SK-N-SH treated with all-trans-retinoic acid at 6 μM for 48 hours (cell line): ENCODE measurements at regions not wholly inside any gene's neighbourhood (a gene's known extent, or its start where the extent isn't known, plus 50 kb on each side); places are given as distances from the start of the nearest gene placed in this dataset.

Source experiments
- ATAC-seq: fragments of 200-7000 bp; cut with Tn5 transposase; 3 replicates; pipeline ENCODE4 v1.9.1; 2020; ENCODE audit warnings: mild to moderate bottlenecking, moderate library complexity
- ARNTL ChIP-seq: fragments of 450-650 bp; formaldehyde crosslinking; IDR thresholded peaks from 2 replicates; pipeline ENCODE4 v1.5.0; 2020; ENCODE audit warnings: low read depth, mild to moderate bottlenecking, moderate library complexity, borderline replicate concordance
- BACH2 ChIP-seq: fragments of 250-450 bp; sonication (Bioruptor Pico); IDR thresholded peaks from 2 replicates; pipeline ENCODE4 v1.9.0; 2021; ENCODE audit warnings: mild to moderate bottlenecking, borderline replicate concordance
- CREB5 ChIP-seq: fragments of 250-450 bp; sonication (Bioruptor Pico); IDR thresholded peaks from 2 replicates; pipeline ENCODE4 v1.5.1; 2020; ENCODE audit warnings: low read depth, mild to moderate bottlenecking, moderate library complexity
- ESRRG ChIP-seq: fragments of 250-450 bp; sonication (Bioruptor Pico); IDR thresholded peaks from 2 replicates; pipeline ENCODE4 v1.6.1; 2021; ENCODE audit warnings: mild to moderate bottlenecking
- GLIS3 ChIP-seq: fragments of 250-450 bp; sonication (Bioruptor Pico); IDR thresholded peaks from 2 replicates; pipeline ENCODE4 v1.5.0; 2020; ENCODE audit warnings: mild to moderate bottlenecking, moderate library complexity
- OSR1 ChIP-seq: fragments of 250-450 bp; sonication (Bioruptor Pico); IDR thresholded peaks from 2 replicates; pipeline ENCODE4 v1.8.0; 2022; ENCODE audit warnings: moderate library complexity, mild to moderate bottlenecking, inconsistent platforms
- RARB ChIP-seq: fragments of 250-450 bp; sonication (Bioruptor Pico); IDR thresholded peaks from 2 replicates; pipeline ENCODE4 v1.8.0; 2021; ENCODE audit warnings: mild to moderate bottlenecking, moderate library complexity
- SNAI2 ChIP-seq: fragments of 250-450 bp; sonication (Bioruptor Pico); IDR thresholded peaks from 2 replicates; pipeline ENCODE4 v1.5.0; 2020; ENCODE audit warnings: mild to moderate bottlenecking, moderate library complexity
- TOX ChIP-seq: fragments of 250-450 bp; sonication (Bioruptor Pico); IDR thresholded peaks from 2 replicates; pipeline ENCODE4 v1.8.0; 2021; ENCODE audit warnings: mild to moderate bottlenecking, moderate library complexity, borderline replicate concordance
- ZFP3 ChIP-seq: fragments of 250-450 bp; sonication (Bioruptor Pico); IDR thresholded peaks from 2 replicates; pipeline ENCODE4 v1.5.0; 2020; ENCODE audit warnings: mild to moderate bottlenecking, moderate library complexity
- ZFP30 ChIP-seq: fragments of 450-650 bp; formaldehyde crosslinking; IDR thresholded peaks from 2 replicates; pipeline ENCODE4 v1.5.0; 2022; ENCODE audit warnings: mild to moderate bottlenecking, moderate library complexity
- ZNF70 ChIP-seq: fragments of 450-650 bp; formaldehyde crosslinking; IDR thresholded peaks from 2 replicates; pipeline ENCODE4 v1.5.0; 2020; ENCODE audit warnings: mild to moderate bottlenecking, moderate library complexity
- TF ChIP-seq, protein P1 (sequence below): fragments of 250-450 bp; sonication (Bioruptor Pico); IDR thresholded peaks from 2 replicates; pipeline ENCODE4 v1.8.0; 2020; ENCODE audit warnings: mild to moderate bottlenecking, moderate library complexity, borderline replicate concordance
- TF ChIP-seq, protein P2 (sequence below): fragments of 250-450 bp; sonication (Bioruptor Pico); IDR thresholded peaks from 2 replicates; pipeline ENCODE4 v1.8.0; 2021; ENCODE audit warnings: low read depth, mild to moderate bottlenecking, moderate library complexity, borderline replicate concordance
- TF ChIP-seq, protein P3 (sequence below): fragments of 250-450 bp; sonication (Bioruptor Pico); IDR thresholded peaks from 2 replicates; pipeline ENCODE4 v1.5.0; 2020; ENCODE audit warnings: mild to moderate bottlenecking, moderate library complexity
- TF ChIP-seq, protein P4 (sequence below): fragments of 250-450 bp; sonication (Bioruptor Pico); IDR thresholded peaks from 2 replicates; pipeline ENCODE4 v1.5.1; 2021; ENCODE audit warnings: mild to moderate bottlenecking, moderate library complexity

DNA sequence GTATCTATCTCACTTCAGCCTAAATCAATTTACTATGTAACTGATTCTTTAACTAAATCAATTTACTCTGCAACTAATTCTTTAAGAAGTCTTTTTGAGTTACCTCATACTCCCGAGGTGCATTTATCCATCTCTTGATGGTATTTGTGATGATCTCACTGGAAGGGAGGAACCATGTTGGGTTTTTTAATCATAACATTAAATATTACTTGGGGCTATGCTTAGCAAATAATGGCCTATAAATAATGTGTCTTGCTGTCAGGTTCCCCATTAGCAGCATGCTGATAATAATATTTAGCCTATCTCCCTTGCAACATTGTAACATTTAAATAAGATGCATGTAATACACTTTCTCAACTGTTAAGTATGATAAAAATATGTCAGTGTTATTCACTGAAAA lies 411.3 kb downstream of the SLITRK1 start:
- no peak for ATAC-seq
- TF ChIP-seq, protein P1, sequence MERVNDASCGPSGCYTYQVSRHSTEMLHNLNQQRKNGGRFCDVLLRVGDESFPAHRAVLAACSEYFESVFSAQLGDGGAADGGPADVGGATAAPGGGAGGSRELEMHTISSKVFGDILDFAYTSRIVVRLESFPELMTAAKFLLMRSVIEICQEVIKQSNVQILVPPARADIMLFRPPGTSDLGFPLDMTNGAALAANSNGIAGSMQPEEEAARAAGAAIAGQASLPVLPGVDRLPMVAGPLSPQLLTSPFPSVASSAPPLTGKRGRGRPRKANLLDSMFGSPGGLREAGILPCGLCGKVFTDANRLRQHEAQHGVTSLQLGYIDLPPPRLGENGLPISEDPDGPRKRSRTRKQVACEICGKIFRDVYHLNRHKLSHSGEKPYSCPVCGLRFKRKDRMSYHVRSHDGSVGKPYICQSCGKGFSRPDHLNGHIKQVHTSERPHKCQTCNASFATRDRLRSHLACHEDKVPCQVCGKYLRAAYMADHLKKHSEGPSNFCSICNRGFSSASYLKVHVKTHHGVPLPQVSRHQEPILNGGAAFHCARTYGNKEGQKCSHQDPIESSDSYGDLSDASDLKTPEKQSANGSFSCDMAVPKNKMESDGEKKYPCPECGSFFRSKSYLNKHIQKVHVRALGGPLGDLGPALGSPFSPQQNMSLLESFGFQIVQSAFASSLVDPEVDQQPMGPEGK: no peak
- TF ChIP-seq, protein P2, sequence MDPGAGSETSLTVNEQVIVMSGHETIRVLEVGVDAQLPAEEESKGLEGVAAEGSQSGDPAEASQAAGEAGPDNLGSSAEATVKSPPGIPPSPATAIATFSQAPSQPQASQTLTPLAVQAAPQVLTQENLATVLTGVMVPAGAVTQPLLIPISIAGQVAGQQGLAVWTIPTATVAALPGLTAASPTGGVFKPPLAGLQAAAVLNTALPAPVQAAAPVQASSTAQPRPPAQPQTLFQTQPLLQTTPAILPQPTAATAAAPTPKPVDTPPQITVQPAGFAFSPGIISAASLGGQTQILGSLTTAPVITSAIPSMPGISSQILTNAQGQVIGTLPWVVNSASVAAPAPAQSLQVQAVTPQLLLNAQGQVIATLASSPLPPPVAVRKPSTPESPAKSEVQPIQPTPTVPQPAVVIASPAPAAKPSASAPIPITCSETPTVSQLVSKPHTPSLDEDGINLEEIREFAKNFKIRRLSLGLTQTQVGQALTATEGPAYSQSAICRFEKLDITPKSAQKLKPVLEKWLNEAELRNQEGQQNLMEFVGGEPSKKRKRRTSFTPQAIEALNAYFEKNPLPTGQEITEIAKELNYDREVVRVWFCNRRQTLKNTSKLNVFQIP (CRISPR knock-in tag): no peak
- no peak for TF ChIP-seq ARNTL (CRISPR knock-in tag)
- TF ChIP-seq SNAI2 (CRISPR knock-in tag): no peak
- TF ChIP-seq ESRRG (CRISPR knock-in tag): no peak

- no peak for ATAC-seq
- TF ChIP-seq, protein P3, sequence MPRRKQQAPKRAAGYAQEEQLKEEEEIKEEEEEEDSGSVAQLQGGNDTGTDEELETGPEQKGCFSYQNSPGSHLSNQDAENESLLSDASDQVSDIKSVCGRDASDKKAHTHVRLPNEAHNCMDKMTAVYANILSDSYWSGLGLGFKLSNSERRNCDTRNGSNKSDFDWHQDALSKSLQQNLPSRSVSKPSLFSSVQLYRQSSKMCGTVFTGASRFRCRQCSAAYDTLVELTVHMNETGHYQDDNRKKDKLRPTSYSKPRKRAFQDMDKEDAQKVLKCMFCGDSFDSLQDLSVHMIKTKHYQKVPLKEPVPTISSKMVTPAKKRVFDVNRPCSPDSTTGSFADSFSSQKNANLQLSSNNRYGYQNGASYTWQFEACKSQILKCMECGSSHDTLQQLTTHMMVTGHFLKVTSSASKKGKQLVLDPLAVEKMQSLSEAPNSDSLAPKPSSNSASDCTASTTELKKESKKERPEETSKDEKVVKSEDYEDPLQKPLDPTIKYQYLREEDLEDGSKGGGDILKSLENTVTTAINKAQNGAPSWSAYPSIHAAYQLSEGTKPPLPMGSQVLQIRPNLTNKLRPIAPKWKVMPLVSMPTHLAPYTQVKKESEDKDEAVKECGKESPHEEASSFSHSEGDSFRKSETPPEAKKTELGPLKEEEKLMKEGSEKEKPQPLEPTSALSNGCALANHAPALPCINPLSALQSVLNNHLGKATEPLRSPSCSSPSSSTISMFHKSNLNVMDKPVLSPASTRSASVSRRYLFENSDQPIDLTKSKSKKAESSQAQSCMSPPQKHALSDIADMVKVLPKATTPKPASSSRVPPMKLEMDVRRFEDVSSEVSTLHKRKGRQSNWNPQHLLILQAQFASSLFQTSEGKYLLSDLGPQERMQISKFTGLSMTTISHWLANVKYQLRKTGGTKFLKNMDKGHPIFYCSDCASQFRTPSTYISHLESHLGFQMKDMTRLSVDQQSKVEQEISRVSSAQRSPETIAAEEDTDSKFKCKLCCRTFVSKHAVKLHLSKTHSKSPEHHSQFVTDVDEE (CRISPR knock-in tag): no peak
- TF ChIP-seq RARB (CRISPR knock-in tag) (no peak), ZFP3 (CRISPR knock-in tag) (no peak), OSR1 (CRISPR knock-in tag) (no peak), ZNF70 (CRISPR knock-in tag) (no peak)
Observed at GRCh38 chr13:83470133-83470797, 412.0 kb downstream of the SLITRK1 start.

DNA sequence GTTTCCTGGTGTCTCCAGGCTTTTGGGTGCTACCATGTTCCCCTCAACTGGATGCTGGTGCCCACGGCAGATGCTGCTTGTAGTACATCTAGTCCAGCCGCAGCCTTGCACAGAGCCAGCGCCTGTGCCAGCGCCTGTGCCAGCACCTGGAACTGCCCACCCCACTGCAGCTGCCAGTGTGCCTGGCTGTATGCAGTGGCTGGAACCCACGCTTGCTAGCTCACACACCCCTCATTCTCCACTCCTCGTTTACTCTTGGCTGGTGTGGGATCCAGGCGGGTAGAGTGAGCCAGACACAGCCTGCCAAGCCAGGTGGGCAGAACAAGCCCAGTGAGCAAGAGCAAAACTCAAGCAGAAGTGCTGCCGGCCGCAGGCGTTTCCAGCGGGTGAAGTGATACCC lies 428.6 kb downstream of the SLITRK1 start:
- no peak for ATAC-seq
- TF ChIP-seq TOX (no peak), CREB5 (CRISPR knock-in tag) (no peak), ZFP30 (CRISPR knock-in tag) (no peak)

DNA sequence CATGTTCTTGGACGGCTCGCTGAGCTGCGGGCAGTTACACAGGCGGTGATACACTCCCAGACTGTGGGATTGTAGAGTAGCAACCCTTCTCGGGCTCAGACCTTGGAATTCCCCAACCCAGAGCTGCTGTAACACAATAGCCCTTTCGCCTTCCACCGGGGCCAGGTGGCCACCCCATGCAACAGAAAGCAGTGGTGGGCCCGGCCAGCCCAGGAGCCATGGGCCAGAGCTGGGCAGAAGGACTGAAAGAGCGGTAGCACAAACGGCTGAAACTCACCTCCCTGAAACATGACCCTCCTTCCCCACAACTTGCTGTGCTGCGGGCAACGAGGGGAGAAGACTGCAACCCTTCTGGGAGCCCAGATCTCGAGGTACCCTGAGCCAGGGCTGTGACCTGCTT lies 429.0 kb downstream of the SLITRK1 start:
- ATAC-seq: no peak
- TF ChIP-seq ZFP3 (CRISPR knock-in tag) (no peak), TOX (no peak), ARNTL (CRISPR knock-in tag) (no peak), BACH2 (CRISPR knock-in tag) (no peak), GLIS3 (CRISPR knock-in tag) (no peak), ESRRG (CRISPR knock-in tag) (no peak), ZNF70 (CRISPR knock-in tag) (no peak)
- TF ChIP-seq, protein P4, sequence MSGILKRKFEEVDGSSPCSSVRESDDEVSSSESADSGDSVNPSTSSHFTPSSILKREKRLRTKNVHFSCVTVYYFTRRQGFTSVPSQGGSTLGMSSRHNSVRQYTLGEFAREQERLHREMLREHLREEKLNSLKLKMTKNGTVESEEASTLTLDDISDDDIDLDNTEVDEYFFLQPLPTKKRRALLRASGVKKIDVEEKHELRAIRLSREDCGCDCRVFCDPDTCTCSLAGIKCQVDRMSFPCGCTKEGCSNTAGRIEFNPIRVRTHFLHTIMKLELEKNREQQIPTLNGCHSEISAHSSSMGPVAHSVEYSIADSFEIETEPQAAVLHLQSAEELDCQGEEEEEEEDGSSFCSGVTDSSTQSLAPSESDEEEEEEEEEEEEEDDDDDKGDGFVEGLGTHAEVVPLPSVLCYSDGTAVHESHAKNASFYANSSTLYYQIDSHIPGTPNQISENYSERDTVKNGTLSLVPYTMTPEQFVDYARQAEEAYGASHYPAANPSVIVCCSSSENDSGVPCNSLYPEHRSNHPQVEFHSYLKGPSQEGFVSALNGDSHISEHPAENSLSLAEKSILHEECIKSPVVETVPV (CRISPR knock-in tag): no peak
- TF ChIP-seq, all 23 proteins: peak for 0

- ATAC-seq: no peak
Observed at GRCh38 chr13:83452292-83452950, 429.9 kb downstream of the SLITRK1 start.

More at GRCh38 chr13:83452292-83452950, 429.9 kb downstream of the SLITRK1 start:
- TF ChIP-seq, protein P2 (CRISPR knock-in tag): no peak
- TF ChIP-seq TOX (no peak), ZFP30 (CRISPR knock-in tag) (no peak), ZFP3 (CRISPR knock-in tag) (no peak)
